Right cardiac atrium (tissue), 5 donors: ENCODE measurements at regions not wholly inside any gene's neighbourhood (a gene's known extent, or its start where the extent isn't known, plus 50 kb on each side); places are given as distances from the start of the nearest gene placed in this dataset.

Source experiments
- ATAC-seq, 2 donors: fragments of 200-7000 bp; cut with Tn5 transposase; one replicate each; pipeline versions ENCODE4 v1.8.0 to v1.9.1; 2020; ENCODE audit warnings: moderate library complexity in 2 of 2, mild to moderate bottlenecking in 1 of 2
- DNase-seq, 3 donors: peaks; one replicate each; pipeline ENCODE4 v3.0.0-alpha.2; 2020
- H3K27ac ChIP-seq: one replicate; pipeline ENCODE4 v1.5.1; 2013; ENCODE audit warnings: mild to moderate bottlenecking, low read length, control low read depth, moderate library complexity
- H3K27me3 ChIP-seq: one replicate; pipeline ENCODE4 v1.6.1; 2013; ENCODE audit not compliant: control insufficient read depth, insufficient read depth
- H3K4me1 ChIP-seq: one replicate; pipeline ENCODE4 v1.6.1; 2013; ENCODE audit warnings: low read length; ENCODE audit not compliant: control insufficient read depth, insufficient read depth
- H3K4me3 ChIP-seq: one replicate; pipeline ENCODE4 v1.5.1; 2013; ENCODE audit warnings: low read length, control low read depth
- H3K9me3 ChIP-seq: one replicate; pipeline ENCODE4 v1.6.1; 2013; ENCODE audit warnings: low read length; ENCODE audit not compliant: control insufficient read depth
- WGBS: extraction: QIAGEN DNeasy Blood & Tissue Kit; methylation state at CpG from one replicate; pipeline ENCODE4 v1.1.7; 2013; 5-methylcytosine and 5-hydroxymethylcytosine counted together
- intact Hi-C, 4 donors: fragments of 100-400 bp; cut with DNase I; formaldehyde crosslinking; loops; one replicate each; pipeline versions ENCODE4 v1.11.0 to v1.14.0; 2022 to 2023
- donor health status: healthy with polysubstance abuse.
- donor health status: DM: no; HTN: yes; CAD: no.
- donor health status: DM: no; HTN: no; CAD: no.
- donor health status: DM: no; HTN: yes; CAD: no; lungs with severe emphysema.
- donor health status: DM: yes; HTN: yes; CAD: no.

GRCh38 chr16:82412770-82413169 is 214.0 kb upstream of the CDH13 start:
- H3K27ac ChIP-seq: no peak overlapping the region
- ATAC-seq (no peak), DNase-seq (no peak)
- H3K4me1 ChIP-seq: no peaks in the 10 kb centered on the region
- H3K4me3 ChIP-seq: no peak overlapping the region
- no peaks in the 10 kb centered on the region for H3K9me3 ChIP-seq
- no peaks in the 10 kb centered on the region for H3K27me3 ChIP-seq
- intact Hi-C loops: no loop called here
- WGBS: 87% methylated on average over 4 of the region's 4 CpGs

GRCh38 chr16:82405736-82406135 is 221.0 kb upstream of the CDH13 start:
- Histone ChIP-seq H3K4me1 (no peaks in the 10 kb centered on the region), H3K27me3 (no peaks in the 10 kb centered on the region), H3K4me3 (no peak overlapping the region), H3K27ac (no peak overlapping the region), H3K9me3 (no peaks in the 10 kb centered on the region)
- DNase-seq (no peak), ATAC-seq (no peak)
- 73% methylated on average over 6 of the region's 6 CpGs for WGBS
- intact Hi-C loops: no loop called here

GRCh38 chr16:82404586-82405315 is 222.0 kb upstream of the CDH13 start:
- H3K27ac ChIP-seq: no peak overlapping the region
- intact Hi-C loops: no loop called here
- no peaks in the 10 kb centered on the region for H3K9me3 ChIP-seq
- no peaks in the 10 kb centered on the region for H3K27me3 ChIP-seq
- ATAC-seq: no peak
- WGBS: 86% methylated on average over 3 of the region's 3 CpGs
- no peaks in the 10 kb centered on the region for H3K4me1 ChIP-seq
- no peak overlapping the region for H3K4me3 ChIP-seq
- no peak for DNase-seq

GRCh38 chr16:82402665-82403218 is 224.0 kb upstream of the CDH13 start:
- 93% methylated on average over 5 of the region's 5 CpGs for WGBS
- DNase-seq (no peak), ATAC-seq (no peak)
- Histone ChIP-seq H3K4me3 (no peak overlapping the region), H3K9me3 (peaks cover 3% of the 10 kb centered on the region), H3K4me1 (no peaks in the 10 kb centered on the region), H3K27ac (no peak overlapping the region), H3K27me3 (no peaks in the 10 kb centered on the region)
- intact Hi-C loops: no loop called here

- no peaks in the 10 kb centered on the region for H3K4me1 ChIP-seq
- 29% methylated on average over 8 of the region's 8 CpGs for WGBS
- peaks cover 3% of the 10 kb centered on the region for H3K9me3 ChIP-seq
- ATAC-seq (no peak), DNase-seq (no peak)
- H3K27me3 ChIP-seq: no peaks in the 10 kb centered on the region
- no peak overlapping the region for H3K27ac ChIP-seq
- intact Hi-C loops: no loop called here
- H3K4me3 ChIP-seq: no peak overlapping the region
These were observed 226.7 kb upstream of the CDH13 start for GRCh38 chr16:82400046-82400445.

GRCh38 chr16:82396509-82396908 is 226.5 kb upstream of the MPHOSPH6 start:
- H3K4me3 ChIP-seq: no peak overlapping the region
- ATAC-seq: no peak
- intact Hi-C loops: no loop called here

GRCh38 chr16:82395212-82395611 is 225.2 kb upstream of the MPHOSPH6 start:
- Histone ChIP-seq H3K4me1 (no peaks in the 10 kb centered on the region), H3K9me3 (peaks cover 3% of the 10 kb centered on the region), H3K27ac (no peak overlapping the region), H3K4me3 (no peak overlapping the region), H3K27me3 (no peaks in the 10 kb centered on the region)
- no peak for ATAC-seq
- intact Hi-C loops: no loop called here
- no peak for DNase-seq

More at GRCh38 chr16:82396509-82396908, 226.5 kb upstream of the MPHOSPH6 start:
- no peaks in the 10 kb centered on the region for H3K4me1 ChIP-seq
- no peak overlapping the region for H3K27ac ChIP-seq
- H3K9me3 ChIP-seq: peaks cover 3% of the 10 kb centered on the region
- WGBS: 85% methylated on average over 3 of the region's 3 CpGs
- H3K27me3 ChIP-seq: no peaks in the 10 kb centered on the region
- DNase-seq: no peak

- 75% methylated on average over 3 of the region's 3 CpGs for WGBS
These were observed 221.7 kb upstream of the MPHOSPH6 start for GRCh38 chr16:82391690-82392089.

GRCh38 chr16:82389956-82390650 is 220.1 kb upstream of the MPHOSPH6 start:
- no peak for ATAC-seq
- Histone ChIP-seq H3K27me3 (no peaks in the 10 kb centered on the region), H3K9me3 (no peaks in the 10 kb centered on the region), H3K27ac (no peak overlapping the region), H3K4me1 (no peaks in the 10 kb centered on the region), H3K4me3 (no peak overlapping the region)
- intact Hi-C loops: no loop called here
- 60% methylated on average over 7 of the region's 7 CpGs for WGBS
- DNase-seq: no peak

More at GRCh38 chr16:82391690-82392089, 221.7 kb upstream of the MPHOSPH6 start:
- DNase-seq: no peak
- Histone ChIP-seq H3K4me1 (no peaks in the 10 kb centered on the region), H3K9me3 (no peaks in the 10 kb centered on the region), H3K4me3 (no peak overlapping the region), H3K27me3 (no peaks in the 10 kb centered on the region), H3K27ac (no peak overlapping the region)
- intact Hi-C loops: no loop called here
- no peak for ATAC-seq

GRCh38 chr16:82386761-82387160 is 216.7 kb upstream of the MPHOSPH6 start:
- WGBS: 68% methylated on average over 1 of the region's 1 CpG
- Histone ChIP-seq H3K9me3 (no peaks in the 10 kb centered on the region), H3K27me3 (no peaks in the 10 kb centered on the region), H3K4me1 (no peaks in the 10 kb centered on the region), H3K27ac (no peak overlapping the region), H3K4me3 (no peak overlapping the region)
- DNase-seq: no peak
- intact Hi-C loops: no loop called here
- no peak for ATAC-seq

- H3K27me3 ChIP-seq: no peaks in the 10 kb centered on the region
- DNase-seq: no peak
- ATAC-seq: no peak
- intact Hi-C loops: no loop called here
- H3K4me3 ChIP-seq: no peak overlapping the region
- H3K27ac ChIP-seq: no peak overlapping the region
- no peaks in the 10 kb centered on the region for H3K4me1 ChIP-seq
- H3K9me3 ChIP-seq: no peaks in the 10 kb centered on the region
- 68% methylated on average over 4 of the region's 4 CpGs for WGBS
These were observed 214.9 kb upstream of the MPHOSPH6 start for GRCh38 chr16:82384949-82385348.
